GM21447 (cell line): ENCODE measurements at regions not wholly inside any gene's neighbourhood (a gene's known extent, or its start where the extent isn't known, plus 50 kb on each side); places are given as distances from the start of the nearest gene placed in this dataset.
"Not testable (repeated sequence)": the region's sequence is repeated elsewhere in the genome, so short reads cannot be mapped to it uniquely, and the experiment has no call there.

Experiments
- ATAC-seq: cut with Tn5 transposase; IDR thresholded peaks from one replicate; pipeline ENCODE4 v1.9.1; 2021; ENCODE audit not compliant: unreplicated experiment

GRCh38 chr4:188432328-188432727, 293.1 kb downstream of the TRIML1 start:
- ATAC-seq: no peak

- ATAC-seq: no peak
Observed at GRCh38 chr4:188433741-188434315, 294.6 kb downstream of the TRIML1 start.

- no peak for ATAC-seq
Observed at GRCh38 chr4:188434643-188435042, 295.4 kb downstream of the TRIML1 start.

GRCh38 chr4:188435381-188435780, 296.1 kb downstream of the TRIML1 start:
- ATAC-seq: no peak

GRCh38 chr4:188437535-188437934, 298.3 kb downstream of the TRIML1 start:
- ATAC-seq: no peak

GRCh38 chr4:188438391-188438824, 299.2 kb downstream of the TRIML1 start:
- ATAC-seq: not testable (repeated sequence)

- ATAC-seq: no peak
Observed at GRCh38 chr4:188439641-188440311, 300.5 kb downstream of the TRIML1 start.

- no peak for ATAC-seq
Observed at GRCh38 chr4:188444500-188444899, 305.3 kb downstream of the TRIML1 start.

GRCh38 chr4:188448996-188449395, 309.8 kb downstream of the TRIML1 start:
- not testable (repeated sequence) for ATAC-seq

- ATAC-seq: no peak
Observed at GRCh38 chr4:188450571-188450970, 311.3 kb downstream of the TRIML1 start.

GRCh38 chr4:188452097-188452496, 312.9 kb downstream of the TRIML1 start:
- ATAC-seq: no peak

GRCh38 chr4:188454575-188454974, 315.3 kb downstream of the TRIML1 start:
- no peak for ATAC-seq

GRCh38 chr4:188455062-188455752, 316.0 kb downstream of the TRIML1 start:
- ATAC-seq: no peak

GRCh38 chr4:188459381-188459780, 320.1 kb downstream of the TRIML1 start:
- no peak for ATAC-seq

GRCh38 chr4:188463909-188464308, 324.7 kb downstream of the TRIML1 start:
- no peak for ATAC-seq

GRCh38 chr4:188466001-188466400, 326.8 kb downstream of the TRIML1 start:
- no peak for ATAC-seq

- no peak for ATAC-seq
Observed at GRCh38 chr4:188484256-188484655, 345.0 kb downstream of the TRIML1 start.

- no peak for ATAC-seq
Observed at GRCh38 chr4:188485906-188486305, 346.7 kb downstream of the TRIML1 start.

GRCh38 chr4:188492886-188493285, 353.6 kb downstream of the TRIML1 start:
- ATAC-seq: no peak

- ATAC-seq: no peak
Observed at GRCh38 chr4:188495169-188495568, 355.9 kb downstream of the TRIML1 start.

GRCh38 chr4:188511431-188511830, 372.2 kb downstream of the TRIML1 start:
- no peak for ATAC-seq

GRCh38 chr4:188532751-188533150, 393.5 kb downstream of the TRIML1 start:
- ATAC-seq: no peak
